GM12874 (cell line): ENCODE measurements at regions not wholly inside any gene's neighbourhood (a gene's known extent, or its start where the extent isn't known, plus 50 kb on each side); places are given as distances from the start of the nearest gene placed in this dataset.

ENCODE experiments used
- TF ChIP-seq, protein P1 (sequence below): IDR thresholded peaks from 2 replicates; pipeline ENCODE4 v1.5.1; 2011; ENCODE audit warnings: low read depth, mild to moderate bottlenecking, control low read depth, low read length, moderate library complexity; ENCODE audit not compliant: insufficient read depth

- TF ChIP-seq, protein P1, sequence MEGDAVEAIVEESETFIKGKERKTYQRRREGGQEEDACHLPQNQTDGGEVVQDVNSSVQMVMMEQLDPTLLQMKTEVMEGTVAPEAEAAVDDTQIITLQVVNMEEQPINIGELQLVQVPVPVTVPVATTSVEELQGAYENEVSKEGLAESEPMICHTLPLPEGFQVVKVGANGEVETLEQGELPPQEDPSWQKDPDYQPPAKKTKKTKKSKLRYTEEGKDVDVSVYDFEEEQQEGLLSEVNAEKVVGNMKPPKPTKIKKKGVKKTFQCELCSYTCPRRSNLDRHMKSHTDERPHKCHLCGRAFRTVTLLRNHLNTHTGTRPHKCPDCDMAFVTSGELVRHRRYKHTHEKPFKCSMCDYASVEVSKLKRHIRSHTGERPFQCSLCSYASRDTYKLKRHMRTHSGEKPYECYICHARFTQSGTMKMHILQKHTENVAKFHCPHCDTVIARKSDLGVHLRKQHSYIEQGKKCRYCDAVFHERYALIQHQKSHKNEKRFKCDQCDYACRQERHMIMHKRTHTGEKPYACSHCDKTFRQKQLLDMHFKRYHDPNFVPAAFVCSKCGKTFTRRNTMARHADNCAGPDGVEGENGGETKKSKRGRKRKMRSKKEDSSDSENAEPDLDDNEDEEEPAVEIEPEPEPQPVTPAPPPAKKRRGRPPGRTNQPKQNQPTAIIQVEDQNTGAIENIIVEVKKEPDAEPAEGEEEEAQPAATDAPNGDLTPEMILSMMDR: no peak
Measured at GRCh38 chr2:142782942-142783443, 94.5 kb upstream of the KYNU start.

DNA sequence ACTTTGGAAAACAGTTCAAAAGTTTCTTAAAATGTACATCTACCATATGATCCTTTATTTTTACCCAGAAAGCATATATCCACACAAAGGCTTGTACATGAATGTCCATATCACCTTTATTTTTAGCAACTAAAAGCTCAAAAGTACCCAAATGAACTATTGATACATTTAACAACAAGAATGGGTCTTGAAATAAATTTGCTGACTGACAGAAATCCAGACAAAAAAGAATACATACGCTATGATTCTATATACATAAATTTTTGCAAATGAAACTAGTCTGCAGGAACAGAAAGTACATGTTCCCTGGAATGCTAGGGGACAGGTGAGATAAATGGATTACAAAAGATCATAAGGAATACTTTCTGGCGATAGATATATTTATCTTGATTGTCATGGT is 96.3 kb upstream of the KYNU start:
- TF ChIP-seq, protein P1: no peak

DNA sequence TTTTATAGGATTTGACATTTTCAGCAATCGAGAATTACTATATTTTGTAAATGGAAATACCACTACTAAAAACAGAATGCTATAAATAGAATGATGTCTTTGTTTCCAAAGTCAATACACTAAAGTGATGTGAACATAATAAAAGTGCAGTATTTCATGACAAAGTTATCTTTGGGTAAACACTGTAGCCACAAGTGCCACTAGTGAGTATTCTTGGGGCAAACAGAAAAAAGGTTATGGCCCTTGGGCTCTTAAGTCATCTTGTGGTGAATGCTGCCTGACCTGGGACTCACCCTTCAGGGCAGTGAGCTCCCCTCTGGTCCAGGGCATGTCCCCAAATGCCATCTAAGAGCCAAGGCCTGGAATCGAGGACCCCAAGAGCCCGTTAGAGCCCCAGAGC is 99.2 kb upstream of the KYNU start:
- TF ChIP-seq, protein P1: no peak

DNA sequence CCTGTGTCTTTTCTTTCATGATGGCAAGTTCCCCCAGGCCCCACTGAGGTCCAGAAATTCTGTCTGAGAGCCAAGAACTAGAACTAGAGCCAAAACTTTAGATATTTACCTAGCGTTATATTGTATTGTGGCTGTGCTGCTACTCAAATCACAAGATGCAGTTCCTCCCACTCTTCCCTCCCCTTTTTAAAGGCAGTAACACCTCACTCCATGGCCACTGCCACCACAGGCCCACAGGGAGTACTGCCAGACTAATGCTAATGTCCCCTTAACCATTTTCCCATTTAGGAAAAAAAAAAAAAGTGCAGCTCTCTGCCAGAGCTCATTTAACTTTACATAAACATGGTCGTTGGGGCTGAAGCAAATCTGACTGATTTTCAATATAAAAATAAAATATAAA is 99.7 kb upstream of the KYNU start:
- TF ChIP-seq, protein P1: no peak

- TF ChIP-seq, protein P1: no peak
Measured at GRCh38 chr2:142769761-142770160, 107.7 kb upstream of the KYNU start.

- TF ChIP-seq, protein P1: no peak
Measured at GRCh38 chr2:142767847-142768246, 109.6 kb upstream of the KYNU start.

DNA sequence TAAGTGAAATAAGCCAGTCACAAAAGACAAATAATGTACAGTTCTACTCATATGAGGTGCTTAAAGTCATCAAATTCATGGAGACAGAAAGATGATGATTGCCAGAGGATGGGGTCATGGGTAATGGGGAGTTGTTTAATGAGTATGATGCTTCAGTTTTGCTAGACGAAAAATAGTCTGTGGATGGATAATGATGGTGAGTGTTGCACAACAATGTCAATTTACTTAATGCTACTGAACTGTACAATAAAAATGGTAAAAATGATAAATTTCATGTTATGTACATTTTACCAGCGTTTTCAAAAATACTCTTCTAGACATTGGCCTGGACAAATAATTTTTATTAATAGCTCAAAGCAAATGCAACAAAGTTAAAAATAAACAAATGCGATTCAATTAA is 118.5 kb upstream of the KYNU start:
- TF ChIP-seq, protein P1: no peak
